ENCODE measurements at regions not wholly inside any gene's neighbourhood (a gene's known extent, or its start where the extent isn't known, plus 50 kb on each side); places are given as distances from the start of the nearest gene placed in this dataset.

DNA sequence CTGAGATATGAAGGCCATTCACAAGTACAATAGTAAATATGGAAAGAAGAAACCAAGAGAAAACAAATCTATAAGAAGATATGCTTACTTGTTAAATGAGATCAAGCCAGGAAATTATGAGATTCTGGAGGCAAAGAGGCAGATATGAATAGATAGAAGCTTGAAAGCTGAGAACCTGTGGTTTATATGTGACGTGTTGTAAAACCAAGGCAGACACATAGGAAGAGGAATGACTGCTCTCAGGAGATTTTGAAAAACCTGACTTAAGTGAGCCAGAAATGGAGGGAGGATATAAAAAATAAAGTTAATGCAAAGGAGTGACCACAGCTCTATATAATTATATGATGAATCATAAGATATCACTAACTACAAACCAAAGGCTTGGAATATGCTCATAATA is 1160.5 kb upstream of the CNTN5 start:
- no peak overlapping the region for H4K8ac ChIP-seq (ENCODE audit: low read depth in 2 of 2, low read length in 2 of 2)
- POLR2A ChIA-PET (ENCODE audit: unreplicated experiment), result interaction anchor here (0.5 kb wide), 1 partner anchor 50 kb away, joined by 4 read pairs; no protein-coding TSS in a partner anchor
- no peak for TF ChIP-seq CEBPB (IDR thresholded peaks at IDR 0.05; ENCODE audit: low read depth, low read length)
- TF ChIP-seq MAZ (IDR thresholded peaks at IDR 0.05; ENCODE audit: borderline replicate concordance, low read depth, low read length), result no peak
- TF ChIP-seq POLR2A (IDR thresholded peaks at IDR 0.05; ENCODE audit: low read depth, low read length), result no peak
- TF ChIP-seq, protein P1, sequence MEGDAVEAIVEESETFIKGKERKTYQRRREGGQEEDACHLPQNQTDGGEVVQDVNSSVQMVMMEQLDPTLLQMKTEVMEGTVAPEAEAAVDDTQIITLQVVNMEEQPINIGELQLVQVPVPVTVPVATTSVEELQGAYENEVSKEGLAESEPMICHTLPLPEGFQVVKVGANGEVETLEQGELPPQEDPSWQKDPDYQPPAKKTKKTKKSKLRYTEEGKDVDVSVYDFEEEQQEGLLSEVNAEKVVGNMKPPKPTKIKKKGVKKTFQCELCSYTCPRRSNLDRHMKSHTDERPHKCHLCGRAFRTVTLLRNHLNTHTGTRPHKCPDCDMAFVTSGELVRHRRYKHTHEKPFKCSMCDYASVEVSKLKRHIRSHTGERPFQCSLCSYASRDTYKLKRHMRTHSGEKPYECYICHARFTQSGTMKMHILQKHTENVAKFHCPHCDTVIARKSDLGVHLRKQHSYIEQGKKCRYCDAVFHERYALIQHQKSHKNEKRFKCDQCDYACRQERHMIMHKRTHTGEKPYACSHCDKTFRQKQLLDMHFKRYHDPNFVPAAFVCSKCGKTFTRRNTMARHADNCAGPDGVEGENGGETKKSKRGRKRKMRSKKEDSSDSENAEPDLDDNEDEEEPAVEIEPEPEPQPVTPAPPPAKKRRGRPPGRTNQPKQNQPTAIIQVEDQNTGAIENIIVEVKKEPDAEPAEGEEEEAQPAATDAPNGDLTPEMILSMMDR (conservative IDR thresholded peaks at IDR 0.05; ENCODE audit: low read depth, low read length), result no peak
- no peak for TF ChIP-seq CHD1 (IDR thresholded peaks at IDR 0.05; ENCODE audit: low read depth, low read length)
- no peak for TF ChIP-seq RCOR1 (IDR thresholded peaks at IDR 0.05; ENCODE audit: insufficient replicate concordance, low read length)
- no peak for TF ChIP-seq NFE2L2 (IDR thresholded peaks at IDR 0.05; ENCODE audit: low read depth, low read length)

More for the DNA sequence above, 1160.5 kb upstream of the CNTN5 start:
- no peak overlapping the region for H3K4me3 ChIP-seq (ENCODE audit: insufficient read depth, low read depth, low read length)
- H3K14ac ChIP-seq (replicated peaks; ENCODE audit: low read depth, low read length), result no peak overlapping the region
- DNase-seq (no peak), ATAC-seq (ENCODE audit: low read depth) (no peak)
- H2BK15ac ChIP-seq (ENCODE audit: low read depth, low read length), result no peak overlapping the region
- no peak overlapping the region for H4K5ac ChIP-seq (ENCODE audit: low read depth, low read length)
- H3K4ac ChIP-seq (ENCODE audit: low read depth, low read length), result no peak overlapping the region
- no peak overlapping the region for H4K91ac ChIP-seq (ENCODE audit: insufficient read depth, low read depth, low read length)
- H3K4me1 ChIP-seq (ENCODE audit: control insufficient read depth, insufficient read depth, low read length), result no peaks in the 10 kb centered on the region
- H2BK120ac ChIP-seq (ENCODE audit: low read depth, low read length), result no peak overlapping the region
- H4K20me1 ChIP-seq (ENCODE audit: insufficient read depth, low read length), result no peaks in the 10 kb centered on the region
- intact Hi-C loops (cut with micrococcal nuclease) (no loop called here), in situ Hi-C loops (cut with MboI; ENCODE audit: low sequenced_read_pairs) (no loop called here), dilution Hi-C loops (cut with HindIII; ENCODE audit: low sequenced_read_pairs, unreplicated experiment) (no loop called here)
- BruUV-seq (replicated peaks), result no TSS peak
- no peak overlapping the region for H2AK5ac ChIP-seq (ENCODE audit: low read depth, low read length)
- H3K79me1 ChIP-seq (ENCODE audit: low read depth in 1 of 2, low read length in 2 of 2), result no peaks in the 10 kb centered on the region
- peaks cover 2% of the 10 kb centered on the region; the same call in 1 of the 2 replicates for H3K9me3 ChIP-seq (ENCODE audit: control insufficient read depth, insufficient read depth, low read length)
- no peak overlapping the region for H2BK5ac ChIP-seq (ENCODE audit: low read depth, low read length, poor library complexity, severe bottlenecking)
- CTCF ChIA-PET, result no interaction called here
- no peak overlapping the region for H3K23ac ChIP-seq (ENCODE audit: low read depth, low read length)
- no peak overlapping the region for H2BK20ac ChIP-seq (ENCODE audit: low read depth, low read length)
- no peak overlapping the region for H3K56ac ChIP-seq (ENCODE audit: extremely low read depth, insufficient read depth, low read length)
- no peaks in the 10 kb centered on the region for H3K9me1 ChIP-seq (ENCODE audit: insufficient read depth, low read length)
- no peak overlapping the region for H2AK9ac ChIP-seq (replicated peaks; ENCODE audit: low read depth, low read length, poor library complexity)
- H3K4me2 ChIP-seq (ENCODE audit: low read depth, low read length), result no peak overlapping the region
- H3K18ac ChIP-seq (ENCODE audit: low read depth, low read length), result no peak overlapping the region
- no peak overlapping the region for H2AFZ ChIP-seq (replicated peaks; ENCODE audit: low read length, poor library complexity)
- WGBS, 2 experiments (ENCODE audit: extremely low coverage in 2 of 2, insufficient read length in 1 of 2), result no CpG with 5 or more reads among the region's 1 CpG
- H3K27ac ChIP-seq (ENCODE audit: insufficient read depth, low read length), result no peak overlapping the region
- no peaks in the 10 kb centered on the region for H3K27me3 ChIP-seq (ENCODE audit: control insufficient read depth, insufficient read depth, low read length)
- no peaks in the 10 kb centered on the region for H3K36me3 ChIP-seq (ENCODE audit: control insufficient read depth, insufficient read depth, low read length)
- no peak overlapping the region for H3K9ac ChIP-seq (ENCODE audit: low read depth, low read length)

All from IMR-90 (cell line).